Neural progenitor cell (in vitro differentiated cells): ENCODE measurements at regions not wholly inside any gene's neighbourhood (a gene's known extent, or its start where the extent isn't known, plus 50 kb on each side); places are given as distances from the start of the nearest gene placed in this dataset.

ENCODE experiments used
- DNase-seq: peaks from one replicate; pipeline ENCODE4 v3.0.0-alpha.2; 2016; ENCODE audit warnings: low spot score
- H2AFZ ChIP-seq: fragments of 200-600 bp; sonication (generic); replicated peaks from 2 replicates; pipeline ENCODE4 v1.6.1; 2016; ENCODE audit warnings: antibody characterized with exemption
- H3F3A ChIP-seq: fragments of 200-600 bp; sonication (generic); 2 replicates; pipeline ENCODE4 v1.6.1; 2016; ENCODE audit warnings: antibody characterized with exemption, low read depth
- H3K27ac ChIP-seq: fragments of 200-600 bp; sonication (generic); 2 replicates; pipeline ENCODE4 v1.5.1; 2016; ENCODE audit warnings: mild to moderate bottlenecking
- H3K27me3 ChIP-seq: fragments of 200-600 bp; sonication (generic); 2 replicates; pipeline ENCODE4 v1.6.1; 2016; ENCODE audit warnings: mild to moderate bottlenecking, moderate library complexity
- H3K36me3 ChIP-seq: fragments of 200-600 bp; sonication (generic); 2 replicates; pipeline ENCODE4 v1.5.1; 2016
- H3K4me1 ChIP-seq: fragments of 200-600 bp; sonication (generic); 2 replicates; pipeline ENCODE4 v1.6.1; 2016; ENCODE audit warnings: mixed run types
- H3K4me2 ChIP-seq: fragments of 200-600 bp; sonication (generic); 2 replicates; pipeline ENCODE4 v1.6.1; 2016
- H3K4me3 ChIP-seq: fragments of 200-600 bp; sonication (generic); 2 replicates; pipeline ENCODE4 v1.5.1; 2016
- H3K79me2 ChIP-seq: fragments of 200-600 bp; sonication (generic); 2 replicates; pipeline ENCODE4 v1.6.1; 2016; ENCODE audit warnings: low read depth
- H3K9ac ChIP-seq: fragments of 200-600 bp; sonication (generic); 2 replicates; pipeline ENCODE4 v1.6.1; 2016
- H3K9me3 ChIP-seq: fragments of 200-600 bp; sonication (generic); 2 replicates; pipeline ENCODE4 v1.5.1; 2016; ENCODE audit warnings: low read depth
- H4K20me1 ChIP-seq: fragments of 200-600 bp; sonication (generic); 2 replicates; pipeline ENCODE4 v1.6.1; 2016; ENCODE audit warnings: low read depth
- H3K27ac Mint-ChIP-seq: 3 replicates; pipeline ENCODE4 v1.8.0; 2021; ENCODE audit warnings: mixed read lengths
- H3K27me3 Mint-ChIP-seq: 2 replicates; pipeline ENCODE4 v1.8.0; 2022; ENCODE audit warnings: low read depth, mild to moderate bottlenecking, inconsistent platforms, moderate library complexity, mixed read lengths; ENCODE audit not compliant: insufficient read depth
- H3K36me3 Mint-ChIP-seq: 3 replicates; pipeline ENCODE4 v1.8.0; 2021; ENCODE audit warnings: mixed read lengths
- H3K4me1 Mint-ChIP-seq: 3 replicates; pipeline ENCODE4 v1.8.0; 2021; ENCODE audit warnings: mixed read lengths
- H3K4me3 Mint-ChIP-seq: 3 replicates; pipeline ENCODE4 v1.8.0; 2021; ENCODE audit warnings: mild to moderate bottlenecking, moderate library complexity, mixed read lengths
- H3K9me3 Mint-ChIP-seq: 3 replicates; pipeline ENCODE4 v1.8.0; 2020; ENCODE audit warnings: mixed read lengths
- EZH2 ChIP-seq: fragments of 200-600 bp; sonication (generic); IDR thresholded peaks from 2 replicates; pipeline ENCODE4 v1.6.1; 2017; ENCODE audit warnings: antibody characterized with exemption, mild to moderate bottlenecking, moderate library complexity
- EZH2phosphoT487 ChIP-seq: fragments of 200-600 bp; sonication (generic); IDR thresholded peaks from 2 replicates; pipeline ENCODE4 v1.6.1; 2017; ENCODE audit warnings: antibody characterized with exemption
- TF ChIP-seq, protein P1 (sequence below): fragments of 200-600 bp; sonication (generic); IDR thresholded peaks from 2 replicates; pipeline ENCODE4 v1.5.1; 2017; ENCODE audit warnings: antibody characterized with exemption, mild to moderate bottlenecking

DNA sequence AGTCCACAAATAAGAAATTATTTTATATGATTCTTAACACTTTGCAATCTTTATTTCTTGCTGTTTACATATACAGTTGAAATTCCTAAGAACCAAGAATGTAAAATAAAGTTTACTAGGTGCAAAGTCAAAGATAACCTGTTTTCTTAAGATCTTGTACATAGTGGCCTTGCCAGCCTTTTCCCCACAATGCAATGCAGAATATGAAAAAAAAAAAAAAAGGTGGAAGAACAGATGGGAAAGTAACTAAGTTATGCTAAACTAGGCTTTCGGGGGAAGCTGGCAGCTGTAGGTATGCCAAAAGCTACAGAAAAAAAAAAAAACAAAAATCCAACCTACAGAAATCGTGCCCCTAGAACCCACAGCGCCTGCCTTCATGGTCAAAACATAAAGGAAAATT, 1588.4 kb downstream of the STIM2 start:
- Histone ChIP-seq H3K36me3 (no peaks in the 10 kb centered on the region), H3K79me2 (no peaks in the 10 kb centered on the region), H3K4me3 (no peak overlapping the region), H4K20me1 (no peaks in the 10 kb centered on the region), H3K9ac (no peak overlapping the region), H3K9me3 (no peaks in the 10 kb centered on the region), H3K27ac (no peak overlapping the region), H3F3A (no peaks in the 10 kb centered on the region), H3K27me3 (no peaks in the 10 kb centered on the region), H3K4me1 (peaks cover 5% of the 10 kb centered on the region), H2AFZ (no peak overlapping the region), H3K4me2 (no peak overlapping the region)
- Mint-ChIP-seq H3K4me3 (no peak overlapping the region), H3K27me3 (no peaks in the 10 kb centered on the region), H3K4me1 (peaks cover 5% of the 10 kb centered on the region), H3K36me3 (no peaks in the 10 kb centered on the region), H3K27ac (no peak overlapping the region), H3K9me3 (no peaks in the 10 kb centered on the region)
- DNase-seq = no peak
- TF ChIP-seq, protein P1, sequence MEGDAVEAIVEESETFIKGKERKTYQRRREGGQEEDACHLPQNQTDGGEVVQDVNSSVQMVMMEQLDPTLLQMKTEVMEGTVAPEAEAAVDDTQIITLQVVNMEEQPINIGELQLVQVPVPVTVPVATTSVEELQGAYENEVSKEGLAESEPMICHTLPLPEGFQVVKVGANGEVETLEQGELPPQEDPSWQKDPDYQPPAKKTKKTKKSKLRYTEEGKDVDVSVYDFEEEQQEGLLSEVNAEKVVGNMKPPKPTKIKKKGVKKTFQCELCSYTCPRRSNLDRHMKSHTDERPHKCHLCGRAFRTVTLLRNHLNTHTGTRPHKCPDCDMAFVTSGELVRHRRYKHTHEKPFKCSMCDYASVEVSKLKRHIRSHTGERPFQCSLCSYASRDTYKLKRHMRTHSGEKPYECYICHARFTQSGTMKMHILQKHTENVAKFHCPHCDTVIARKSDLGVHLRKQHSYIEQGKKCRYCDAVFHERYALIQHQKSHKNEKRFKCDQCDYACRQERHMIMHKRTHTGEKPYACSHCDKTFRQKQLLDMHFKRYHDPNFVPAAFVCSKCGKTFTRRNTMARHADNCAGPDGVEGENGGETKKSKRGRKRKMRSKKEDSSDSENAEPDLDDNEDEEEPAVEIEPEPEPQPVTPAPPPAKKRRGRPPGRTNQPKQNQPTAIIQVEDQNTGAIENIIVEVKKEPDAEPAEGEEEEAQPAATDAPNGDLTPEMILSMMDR = no peak
- TF ChIP-seq EZH2phosphoT487 (no peak), EZH2 (no peak)

DNA sequence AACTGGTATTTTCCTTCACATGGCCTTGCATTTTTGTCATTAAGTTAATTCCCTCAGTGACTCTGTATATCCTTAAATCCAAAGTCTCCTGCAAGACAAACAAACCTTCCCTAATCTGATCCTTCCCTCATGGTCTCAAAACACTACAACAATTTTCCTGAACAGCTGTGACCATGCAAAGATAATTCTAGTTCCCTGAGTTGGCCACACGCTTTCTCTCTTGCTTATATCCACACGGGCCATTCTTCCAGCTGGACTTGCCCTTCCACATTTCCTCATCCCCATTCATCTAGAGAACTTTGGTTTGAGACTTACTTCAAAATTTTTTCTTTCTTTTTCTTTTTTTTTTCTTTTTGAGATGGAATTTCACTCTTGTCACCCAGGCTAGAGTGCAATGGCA, 1590.7 kb downstream of the STIM2 start:
- Histone ChIP-seq H3K27ac (no peak overlapping the region), H3K79me2 (no peaks in the 10 kb centered on the region), H3F3A (no peaks in the 10 kb centered on the region), H3K4me2 (no peak overlapping the region), H3K4me3 (no peak overlapping the region), H4K20me1 (no peaks in the 10 kb centered on the region), H3K36me3 (no peaks in the 10 kb centered on the region), H3K9me3 (no peaks in the 10 kb centered on the region), H3K27me3 (no peaks in the 10 kb centered on the region), H3K9ac (no peak overlapping the region), H2AFZ (no peak overlapping the region), H3K4me1 (peaks cover 5% of the 10 kb centered on the region)
- Mint-ChIP-seq H3K27ac (no peak overlapping the region), H3K4me3 (no peak overlapping the region), H3K36me3 (no peaks in the 10 kb centered on the region), H3K27me3 (no peaks in the 10 kb centered on the region), H3K4me1 (peaks cover 4% of the 10 kb centered on the region), H3K9me3 (peaks cover 6% of the 10 kb centered on the region)
- TF ChIP-seq, protein P1 = no peak
- no peak for TF ChIP-seq EZH2phosphoT487
- TF ChIP-seq EZH2 = no peak
- DNase-seq = no peak

DNA sequence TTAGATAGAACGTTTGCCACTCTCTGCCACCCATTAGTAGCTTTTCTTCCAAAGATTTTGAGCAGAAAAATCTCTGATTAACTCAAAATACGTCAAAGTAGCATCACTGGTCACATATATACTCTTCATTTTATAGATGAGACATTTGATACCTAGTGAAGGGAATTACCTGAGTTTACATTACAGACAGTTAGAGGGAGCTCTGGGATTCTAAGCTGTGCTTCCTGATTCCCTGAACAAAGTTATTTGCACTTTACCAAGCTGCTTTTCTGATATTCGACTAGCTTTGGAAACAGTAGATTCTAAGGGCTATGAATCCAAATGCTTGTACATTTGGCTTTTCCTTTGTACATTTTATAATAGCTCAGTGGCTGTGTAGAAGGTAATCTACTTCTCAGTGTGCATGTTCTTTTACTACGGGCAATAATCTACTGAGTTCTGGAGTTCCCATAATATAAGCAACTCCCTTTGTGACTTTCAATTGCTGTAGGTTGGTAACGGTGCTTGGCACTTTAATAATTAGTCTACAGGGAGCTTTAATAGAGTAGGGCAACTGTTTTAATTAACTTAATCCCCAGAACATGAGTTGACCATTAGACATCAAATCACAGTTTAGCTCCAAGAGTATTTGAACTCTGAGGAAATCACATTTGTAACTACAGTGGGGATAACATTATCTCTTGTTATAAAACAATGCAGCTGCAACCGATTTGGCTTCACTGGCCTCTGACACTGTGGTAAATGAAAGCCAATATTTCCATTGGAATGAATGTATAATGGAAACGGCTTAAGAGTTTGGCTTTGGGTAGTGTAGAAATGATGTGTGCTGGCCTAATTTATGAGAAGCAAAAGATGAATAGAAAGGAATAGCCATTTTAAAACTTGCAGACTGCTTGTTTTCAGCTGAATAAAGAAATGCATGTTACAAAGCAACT, 1602.4 kb downstream of the STIM2 start:
- Mint-ChIP-seq H3K27ac (no peak overlapping the region), H3K9me3 (peaks cover 2% of the 10 kb centered on the region), H3K4me3 (no peak overlapping the region), H3K4me1 (peaks cover 13% of the 10 kb centered on the region), H3K27me3 (no peaks in the 10 kb centered on the region), H3K36me3 (no peaks in the 10 kb centered on the region)
- DNase-seq = peak; percentile 9
- Histone ChIP-seq H3K27ac (no peak overlapping the region), H3K4me3 (no peak overlapping the region), H3K79me2 (no peaks in the 10 kb centered on the region), H3K9me3 (no peaks in the 10 kb centered on the region), H3K9ac (no peak overlapping the region), H3K36me3 (no peaks in the 10 kb centered on the region), H4K20me1 (no peaks in the 10 kb centered on the region), H3K4me2 (no peak overlapping the region), H3K27me3 (no peaks in the 10 kb centered on the region), H3K4me1 (no peaks in the 10 kb centered on the region), H3F3A (no peaks in the 10 kb centered on the region), H2AFZ (peak overlapping the region; percentile 95)
- no peak for TF ChIP-seq EZH2
- TF ChIP-seq, protein P1 = peak; percentile 34
- no peak for TF ChIP-seq EZH2phosphoT487
